ENCODE measurements at regions not wholly inside any gene's neighbourhood (a gene's known extent, or its start where the extent isn't known, plus 50 kb on each side); places are given as distances from the start of the nearest gene placed in this dataset.

GRCh38 chr11:70541176-70541575 is 142.8 kb downstream of the CTTN start:
- TF ChIP-seq CTCF (IDR thresholded peaks at IDR 0.05) (no peak), POLR2A (IDR thresholded peaks at IDR 0.05) (no peak)
